GM23338 (cell line): ENCODE measurements at regions not wholly inside any gene's neighbourhood (a gene's known extent, or its start where the extent isn't known, plus 50 kb on each side); places are given as distances from the start of the nearest gene placed in this dataset.

Experiments used
- CREB1 ChIP-seq: fragments of 250-450 bp; sonication (Bioruptor Pico); IDR thresholded peaks from 2 replicates; pipeline ENCODE4 v1.5.0; 2020; ENCODE audit warnings: low read depth, mild to moderate bottlenecking, moderate library complexity
- EZH2 ChIP-seq: fragments of 200-600 bp; sonication (generic); IDR thresholded peaks from one replicate; pipeline ENCODE4 v1.8.0; 2017; ENCODE audit warnings: antibody characterized with exemption, mild to moderate bottlenecking, low read depth; ENCODE audit not compliant: unreplicated experiment
- EZH2phosphoT487 ChIP-seq: fragments of 200-600 bp; sonication (generic); IDR thresholded peaks from one replicate; pipeline ENCODE4 v1.8.1; 2018; ENCODE audit warnings: antibody characterized with exemption; ENCODE audit not compliant: unreplicated experiment
- NANOG ChIP-seq: IDR thresholded peaks from 2 replicates; pipeline ENCODE4 v1.6.1; 2016; ENCODE audit warnings: antibody characterized with exemption, borderline replicate concordance
- POLR2AphosphoS5 ChIP-seq: IDR thresholded peaks from 2 replicates; pipeline ENCODE4 v1.6.1; 2016; ENCODE audit warnings: antibody characterized with exemption, low read depth
- STAT1 ChIP-seq: IDR thresholded peaks from one replicate; pipeline ENCODE4 v1.6.1; 2016; ENCODE audit warnings: antibody characterized with exemption; ENCODE audit not compliant: unreplicated experiment
- ZNF114 ChIP-seq: fragments of 250-450 bp; sonication (Bioruptor Pico); IDR thresholded peaks from 2 replicates; pipeline ENCODE4 v1.5.0; 2020; ENCODE audit warnings: mild to moderate bottlenecking, moderate library complexity
- TF ChIP-seq, protein P1 (sequence below): fragments of 250-450 bp; sonication (Bioruptor Pico); IDR thresholded peaks from 2 replicates; pipeline ENCODE4 v1.5.0; 2020; ENCODE audit warnings: mild to moderate bottlenecking, moderate library complexity
- TF ChIP-seq, protein P2 (sequence below), 2 experiments: fragments of 200-600 bp in 1 of 2; sonication (generic) in 1 of 2; conservative IDR thresholded peaks; 2 replicates each; pipeline versions ENCODE4 v1.5.1 to v1.6.1; 2016 to 2017; ENCODE audit warnings: antibody characterized with exemption in 2 of 2, low read depth in 2 of 2, mild to moderate bottlenecking in 2 of 2, moderate library complexity in 1 of 2
- TF ChIP-seq, protein P3 (sequence below): IDR thresholded peaks from 2 replicates; pipeline ENCODE4 v1.6.1; 2016; ENCODE audit warnings: antibody characterized with exemption

DNA sequence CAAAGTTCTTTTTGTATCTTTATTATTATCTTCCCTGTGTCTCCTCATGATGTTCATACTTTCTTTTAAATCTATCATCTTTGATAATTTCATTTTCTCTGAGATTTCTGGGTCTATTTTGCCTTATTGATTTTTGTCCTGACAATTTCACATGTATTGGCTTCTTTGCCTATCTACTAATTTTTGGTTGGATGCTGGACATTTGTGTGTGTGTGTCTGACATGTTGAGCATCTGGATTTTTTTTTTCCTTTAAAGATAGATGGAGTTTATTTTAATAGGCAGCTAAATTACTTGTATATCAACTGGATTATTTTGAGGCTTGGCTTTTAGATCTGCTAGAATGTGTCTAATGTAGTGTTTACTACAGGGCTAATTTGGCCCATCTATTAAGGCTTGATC is 178.0 kb upstream of the MOCS2 start (continued):
- TF ChIP-seq, protein P1, sequence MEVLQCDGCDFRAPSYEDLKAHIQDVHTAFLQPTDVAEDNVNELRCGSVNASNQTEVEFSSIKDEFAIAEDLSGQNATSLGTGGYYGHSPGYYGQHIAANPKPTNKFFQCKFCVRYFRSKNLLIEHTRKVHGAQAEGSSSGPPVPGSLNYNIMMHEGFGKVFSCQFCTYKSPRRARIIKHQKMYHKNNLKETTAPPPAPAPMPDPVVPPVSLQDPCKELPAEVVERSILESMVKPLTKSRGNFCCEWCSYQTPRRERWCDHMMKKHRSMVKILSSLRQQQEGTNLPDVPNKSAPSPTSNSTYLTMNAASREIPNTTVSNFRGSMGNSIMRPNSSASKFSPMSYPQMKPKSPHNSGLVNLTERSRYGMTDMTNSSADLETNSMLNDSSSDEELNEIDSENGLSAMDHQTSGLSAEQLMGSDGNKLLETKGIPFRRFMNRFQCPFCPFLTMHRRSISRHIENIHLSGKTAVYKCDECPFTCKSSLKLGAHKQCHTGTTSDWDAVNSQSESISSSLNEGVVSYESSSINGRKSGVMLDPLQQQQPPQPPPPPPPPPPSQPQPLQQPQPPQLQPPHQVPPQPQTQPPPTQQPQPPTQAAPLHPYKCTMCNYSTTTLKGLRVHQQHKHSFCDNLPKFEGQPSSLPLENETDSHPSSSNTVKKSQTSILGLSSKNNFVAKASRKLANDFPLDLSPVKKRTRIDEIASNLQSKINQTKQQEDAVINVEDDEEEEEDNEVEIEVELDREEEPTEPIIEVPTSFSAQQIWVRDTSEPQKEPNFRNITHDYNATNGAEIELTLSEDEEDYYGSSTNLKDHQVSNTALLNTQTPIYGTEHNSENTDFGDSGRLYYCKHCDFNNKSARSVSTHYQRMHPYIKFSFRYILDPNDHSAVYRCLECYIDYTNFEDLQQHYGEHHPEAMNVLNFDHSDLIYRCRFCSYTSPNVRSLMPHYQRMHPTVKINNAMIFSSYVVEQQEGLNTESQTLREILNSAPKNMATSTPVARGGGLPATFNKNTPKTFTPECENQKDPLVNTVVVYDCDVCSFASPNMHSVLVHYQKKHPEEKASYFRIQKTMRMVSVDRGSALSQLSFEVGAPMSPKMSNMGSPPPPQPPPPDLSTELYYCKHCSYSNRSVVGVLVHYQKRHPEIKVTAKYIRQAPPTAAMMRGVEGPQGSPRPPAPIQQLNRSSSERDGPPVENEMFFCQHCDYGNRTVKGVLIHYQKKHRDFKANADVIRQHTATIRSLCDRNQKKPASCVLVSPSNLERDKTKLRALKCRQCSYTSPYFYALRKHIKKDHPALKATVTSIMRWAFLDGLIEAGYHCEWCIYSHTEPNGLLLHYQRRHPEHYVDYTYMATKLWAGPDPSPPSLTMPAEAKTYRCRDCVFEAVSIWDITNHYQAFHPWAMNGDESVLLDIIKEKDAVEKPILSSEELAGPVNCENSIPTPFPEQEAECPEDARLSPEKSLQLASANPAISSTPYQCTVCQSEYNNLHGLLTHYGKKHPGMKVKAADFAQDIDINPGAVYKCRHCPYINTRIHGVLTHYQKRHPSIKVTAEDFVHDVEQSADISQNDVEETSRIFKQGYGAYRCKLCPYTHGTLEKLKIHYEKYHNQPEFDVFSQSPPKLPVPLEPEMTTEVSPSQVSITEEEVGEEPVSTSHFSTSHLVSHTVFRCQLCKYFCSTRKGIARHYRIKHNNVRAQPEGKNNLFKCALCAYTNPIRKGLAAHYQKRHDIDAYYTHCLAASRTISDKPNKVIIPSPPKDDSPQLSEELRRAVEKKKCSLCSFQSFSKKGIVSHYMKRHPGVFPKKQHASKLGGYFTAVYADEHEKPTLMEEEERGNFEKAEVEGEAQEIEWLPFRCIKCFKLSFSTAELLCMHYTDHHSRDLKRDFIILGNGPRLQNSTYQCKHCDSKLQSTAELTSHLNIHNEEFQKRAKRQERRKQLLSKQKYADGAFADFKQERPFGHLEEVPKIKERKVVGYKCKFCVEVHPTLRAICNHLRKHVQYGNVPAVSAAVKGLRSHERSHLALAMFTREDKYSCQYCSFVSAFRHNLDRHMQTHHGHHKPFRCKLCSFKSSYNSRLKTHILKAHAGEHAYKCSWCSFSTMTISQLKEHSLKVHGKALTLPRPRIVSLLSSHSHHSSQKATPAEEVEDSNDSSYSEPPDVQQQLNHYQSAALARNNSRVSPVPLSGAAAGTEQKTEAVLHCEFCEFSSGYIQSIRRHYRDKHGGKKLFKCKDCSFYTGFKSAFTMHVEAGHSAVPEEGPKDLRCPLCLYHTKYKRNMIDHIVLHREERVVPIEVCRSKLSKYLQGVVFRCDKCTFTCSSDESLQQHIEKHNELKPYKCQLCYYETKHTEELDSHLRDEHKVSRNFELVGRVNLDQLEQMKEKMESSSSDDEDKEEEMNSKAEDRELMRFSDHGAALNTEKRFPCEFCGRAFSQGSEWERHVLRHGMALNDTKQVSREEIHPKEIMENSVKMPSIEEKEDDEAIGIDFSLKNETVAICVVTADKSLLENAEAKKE (CRISPR knock-in tag): no peak
- no peak for TF ChIP-seq EZH2phosphoT487
- no peak for TF ChIP-seq ZNF114
- TF ChIP-seq NANOG: no peak
- TF ChIP-seq, protein P2, sequence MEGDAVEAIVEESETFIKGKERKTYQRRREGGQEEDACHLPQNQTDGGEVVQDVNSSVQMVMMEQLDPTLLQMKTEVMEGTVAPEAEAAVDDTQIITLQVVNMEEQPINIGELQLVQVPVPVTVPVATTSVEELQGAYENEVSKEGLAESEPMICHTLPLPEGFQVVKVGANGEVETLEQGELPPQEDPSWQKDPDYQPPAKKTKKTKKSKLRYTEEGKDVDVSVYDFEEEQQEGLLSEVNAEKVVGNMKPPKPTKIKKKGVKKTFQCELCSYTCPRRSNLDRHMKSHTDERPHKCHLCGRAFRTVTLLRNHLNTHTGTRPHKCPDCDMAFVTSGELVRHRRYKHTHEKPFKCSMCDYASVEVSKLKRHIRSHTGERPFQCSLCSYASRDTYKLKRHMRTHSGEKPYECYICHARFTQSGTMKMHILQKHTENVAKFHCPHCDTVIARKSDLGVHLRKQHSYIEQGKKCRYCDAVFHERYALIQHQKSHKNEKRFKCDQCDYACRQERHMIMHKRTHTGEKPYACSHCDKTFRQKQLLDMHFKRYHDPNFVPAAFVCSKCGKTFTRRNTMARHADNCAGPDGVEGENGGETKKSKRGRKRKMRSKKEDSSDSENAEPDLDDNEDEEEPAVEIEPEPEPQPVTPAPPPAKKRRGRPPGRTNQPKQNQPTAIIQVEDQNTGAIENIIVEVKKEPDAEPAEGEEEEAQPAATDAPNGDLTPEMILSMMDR (conservative IDR thresholded peaks at IDR 0.05; ENCODE audit: low read depth in 2 of 2): no peak
- TF ChIP-seq POLR2AphosphoS5: no peak
- TF ChIP-seq, protein P3, sequence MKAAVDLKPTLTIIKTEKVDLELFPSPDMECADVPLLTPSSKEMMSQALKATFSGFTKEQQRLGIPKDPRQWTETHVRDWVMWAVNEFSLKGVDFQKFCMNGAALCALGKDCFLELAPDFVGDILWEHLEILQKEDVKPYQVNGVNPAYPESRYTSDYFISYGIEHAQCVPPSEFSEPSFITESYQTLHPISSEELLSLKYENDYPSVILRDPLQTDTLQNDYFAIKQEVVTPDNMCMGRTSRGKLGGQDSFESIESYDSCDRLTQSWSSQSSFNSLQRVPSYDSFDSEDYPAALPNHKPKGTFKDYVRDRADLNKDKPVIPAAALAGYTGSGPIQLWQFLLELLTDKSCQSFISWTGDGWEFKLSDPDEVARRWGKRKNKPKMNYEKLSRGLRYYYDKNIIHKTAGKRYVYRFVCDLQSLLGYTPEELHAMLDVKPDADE: no peak
- TF ChIP-seq EZH2: no peak
- TF ChIP-seq CREB1 (CRISPR knock-in tag): no peak
- no peak for TF ChIP-seq STAT1
